ENCODE measurements at regions not wholly inside any gene's neighbourhood (a gene's known extent, or its start where the extent isn't known, plus 50 kb on each side); places are given as distances from the start of the nearest gene placed in this dataset.

- TF ChIP-seq CTCF (IDR thresholded peaks at IDR 0.05) (no peak), KDM5A (IDR thresholded peaks at IDR 0.05) (no peak)
Measured at GRCh38 chr6:147891671-147892070, 383.2 kb downstream of the SAMD5 start (continued).

- Histone ChIP-seq H3K9me3 (peaks cover 4% of the 10 kb centered on the region; the same call in 1 of the 3 replicates), H3K4me2 (no peak overlapping the region), H3K27ac (no peak overlapping the region), H3K4me3 (no peak overlapping the region), H3K4me1 (no peaks in the 10 kb centered on the region)
- FAIRE-seq, result no peak
- ChIA-PET CTCF (no interaction called here), POLR2A (no interaction called here)
- 69% methylated on average over 3 of the region's 3 CpGs for WGBS (ENCODE audit: missing lambda C conversion rate)
- ATAC-seq, result no peak
- DNase-seq (ENCODE audit: low read depth in 1 of 2, low spot score in 1 of 2), result no peak
- TF ChIP-seq FOSB (CRISPR knock-in tag; IDR thresholded peaks at IDR 0.05) (no peak), CHD2 (IDR thresholded peaks at IDR 0.05; ENCODE audit: low read length, partially characterized antibody) (no peak)
Measured at GRCh38 chr6:147892476-147892875, 384.0 kb downstream of the SAMD5 start.

GRCh38 chr6:147895272-147895671, 386.8 kb downstream of the SAMD5 start:
- H3K27ac ChIP-seq, result no peak overlapping the region
- H3K4me3 ChIP-seq, result no peak overlapping the region
- no peaks in the 10 kb centered on the region for H3K4me1 ChIP-seq
- POLR2A ChIA-PET, result no interaction called here
- 72% methylated on average over 4 of the region's 4 CpGs for WGBS (ENCODE audit: missing lambda C conversion rate)
- CTCF ChIA-PET, result no interaction called here
- no peak overlapping the region for H3K4me2 ChIP-seq
- no peaks in the 10 kb centered on the region for H3K9me3 ChIP-seq
- FAIRE-seq, result no peak
- no peak for ATAC-seq
- DNase-seq (ENCODE audit: low read depth in 1 of 2, low spot score in 1 of 2), result no peak
- TF ChIP-seq SREBF2 (IDR thresholded peaks at IDR 0.05) (no peak), RARB (CRISPR knock-in tag; IDR thresholded peaks at IDR 0.05) (no peak), RCOR1 (IDR thresholded peaks at IDR 0.05; ENCODE audit: low read depth, low read length) (no peak), TFCP2L1 (CRISPR knock-in tag; IDR thresholded peaks at IDR 0.05) (no peak), CHD4 (IDR thresholded peaks at IDR 0.05; ENCODE audit: borderline replicate concordance) (no peak), HDAC2 (IDR thresholded peaks at IDR 0.05) (no peak), CBX2 (IDR thresholded peaks at IDR 0.05; ENCODE audit: borderline replicate concordance, low read depth) (no peak), CTCF (IDR thresholded peaks at IDR 0.05) (no peak), ZNF302 (CRISPR knock-in tag; IDR thresholded peaks at IDR 0.05) (no peak), POLR2AphosphoS2 (conservative IDR thresholded peaks at IDR 0.05; ENCODE audit: low read length) (no peak)

- Histone ChIP-seq H3K4me2 (no peak overlapping the region), H3K9me3 (no peaks in the 10 kb centered on the region), H3K27ac (no peak overlapping the region), H3K4me1 (no peaks in the 10 kb centered on the region), H3K4me3 (no peak overlapping the region)
- CTCF ChIA-PET, result no interaction called here
- POLR2A ChIA-PET, result no interaction called here
- DNase-seq (ENCODE audit: low read depth in 1 of 2, low spot score in 1 of 2) (no peak), ATAC-seq (no peak), FAIRE-seq (no peak)
- WGBS (ENCODE audit: missing lambda C conversion rate), result 65% methylated on average over 12 of the region's 12 CpGs
- TF ChIP-seq HOXB5 (CRISPR knock-in tag; IDR thresholded peaks at IDR 0.05) (no peak), HOXA7 (CRISPR knock-in tag; IDR thresholded peaks at IDR 0.05) (no peak), EHMT2 (IDR thresholded peaks at IDR 0.05; ENCODE audit: low read depth) (no peak), JUNB (IDR thresholded peaks at IDR 0.05) (no peak), MAFK (IDR thresholded peaks at IDR 0.05; ENCODE audit: partially characterized antibody) (no peak), RNF2 (IDR thresholded peaks at IDR 0.05; ENCODE audit: borderline replicate concordance, low read depth) (no peak), CTCF (IDR thresholded peaks at IDR 0.05) (no peak), BHLHE40 (IDR thresholded peaks at IDR 0.05; ENCODE audit: low read depth, low read length) (no peak), ZNF302 (CRISPR knock-in tag; IDR thresholded peaks at IDR 0.05) (no peak), NFE2L2 (conservative IDR thresholded peaks at IDR 0.05; ENCODE audit: low read length) (no peak), JUN (IDR thresholded peaks at IDR 0.05) (no peak), HMGXB4 (CRISPR knock-in tag; IDR thresholded peaks at IDR 0.05; ENCODE audit: borderline replicate concordance) (no peak), PBX3 (IDR thresholded peaks at IDR 0.05) (no peak), CHD2 (IDR thresholded peaks at IDR 0.05; ENCODE audit: low read length, partially characterized antibody) (no peak)
Measured at GRCh38 chr6:147900247-147900830, 391.8 kb downstream of the SAMD5 start.
